22Rv1 (cell line): ENCODE measurements at regions not wholly inside any gene's neighbourhood (a gene's known extent, or its start where the extent isn't known, plus 50 kb on each side); places are given as distances from the start of the nearest gene placed in this dataset.

ENCODE experiments used
- ZFX ChIP-seq: fragments of 450-650 bp; IDR thresholded peaks from 2 replicates; pipeline ENCODE4 v1.6.1; 2017; ENCODE audit warnings: antibody characterized with exemption, borderline replicate concordance
- TF ChIP-seq, protein P1 (sequence below): fragments of 450-650 bp; IDR thresholded peaks from 2 replicates; pipeline ENCODE4 v1.5.1; 2017; ENCODE audit warnings: mild to moderate bottlenecking

GRCh38 chr16:80048250-80048649, 447.7 kb upstream of the MAF start:
- TF ChIP-seq, protein P1, sequence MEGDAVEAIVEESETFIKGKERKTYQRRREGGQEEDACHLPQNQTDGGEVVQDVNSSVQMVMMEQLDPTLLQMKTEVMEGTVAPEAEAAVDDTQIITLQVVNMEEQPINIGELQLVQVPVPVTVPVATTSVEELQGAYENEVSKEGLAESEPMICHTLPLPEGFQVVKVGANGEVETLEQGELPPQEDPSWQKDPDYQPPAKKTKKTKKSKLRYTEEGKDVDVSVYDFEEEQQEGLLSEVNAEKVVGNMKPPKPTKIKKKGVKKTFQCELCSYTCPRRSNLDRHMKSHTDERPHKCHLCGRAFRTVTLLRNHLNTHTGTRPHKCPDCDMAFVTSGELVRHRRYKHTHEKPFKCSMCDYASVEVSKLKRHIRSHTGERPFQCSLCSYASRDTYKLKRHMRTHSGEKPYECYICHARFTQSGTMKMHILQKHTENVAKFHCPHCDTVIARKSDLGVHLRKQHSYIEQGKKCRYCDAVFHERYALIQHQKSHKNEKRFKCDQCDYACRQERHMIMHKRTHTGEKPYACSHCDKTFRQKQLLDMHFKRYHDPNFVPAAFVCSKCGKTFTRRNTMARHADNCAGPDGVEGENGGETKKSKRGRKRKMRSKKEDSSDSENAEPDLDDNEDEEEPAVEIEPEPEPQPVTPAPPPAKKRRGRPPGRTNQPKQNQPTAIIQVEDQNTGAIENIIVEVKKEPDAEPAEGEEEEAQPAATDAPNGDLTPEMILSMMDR = no peak
- TF ChIP-seq ZFX = no peak
